Stimulated activated CD8-positive, alpha-beta memory T cell treated with anti-CD3 and anti-CD28 coated beads, Interleukin-12 subunit alpha, Interleukin-12 subunit beta, amount 100 ng/mL, for 4 hours (primary cell): ENCODE measurements at regions not wholly inside any gene's neighbourhood (a gene's known extent, or its start where the extent isn't known, plus 50 kb on each side); places are given as distances from the start of the nearest gene placed in this dataset.

ENCODE experiments used
- DNase-seq: peaks from one replicate; pipeline ENCODE4 v3.0.0-alpha.2; 2020; ENCODE audit warnings: low read depth

DNA sequence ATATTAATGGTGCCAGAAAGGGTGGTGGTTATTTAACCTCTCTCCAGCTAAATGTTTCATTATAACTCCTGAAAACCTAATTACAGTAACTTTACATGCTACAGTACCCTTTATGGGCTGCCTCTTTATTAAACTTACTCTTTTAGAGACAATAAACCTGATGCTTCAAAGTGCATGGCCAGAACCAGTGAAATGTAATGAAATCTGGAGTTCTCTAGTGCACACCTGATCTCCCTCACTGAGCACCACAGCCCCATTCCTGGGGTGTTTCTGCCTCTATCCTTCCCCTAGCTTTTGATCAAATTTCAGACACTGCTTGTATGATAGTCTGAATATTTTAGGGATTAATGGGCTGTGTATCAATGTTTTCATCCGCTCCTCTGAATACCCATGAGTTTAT is 306.5 kb upstream of the WWC1 start:
- no peak for DNase-seq

DNA sequence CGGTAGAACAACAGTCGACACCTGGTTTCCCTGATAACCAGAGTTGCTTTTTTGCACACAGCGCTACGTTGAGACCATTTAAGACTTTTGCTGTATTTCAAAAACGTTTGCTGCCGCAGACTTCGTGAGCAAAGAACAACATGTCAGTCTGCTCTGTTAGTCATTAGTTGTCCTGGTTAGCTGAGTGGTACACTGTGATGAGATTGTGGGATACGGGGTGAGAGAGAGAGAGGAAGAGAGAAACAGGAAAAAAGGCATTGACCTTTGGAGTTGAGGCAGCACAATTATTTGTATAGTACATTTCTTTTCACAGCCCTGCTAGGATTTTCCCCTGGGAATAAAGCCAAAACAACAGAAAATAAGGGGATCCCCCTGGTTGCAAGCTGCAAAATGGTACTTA is 306.1 kb upstream of the WWC1 start:
- DNase-seq: no peak

DNA sequence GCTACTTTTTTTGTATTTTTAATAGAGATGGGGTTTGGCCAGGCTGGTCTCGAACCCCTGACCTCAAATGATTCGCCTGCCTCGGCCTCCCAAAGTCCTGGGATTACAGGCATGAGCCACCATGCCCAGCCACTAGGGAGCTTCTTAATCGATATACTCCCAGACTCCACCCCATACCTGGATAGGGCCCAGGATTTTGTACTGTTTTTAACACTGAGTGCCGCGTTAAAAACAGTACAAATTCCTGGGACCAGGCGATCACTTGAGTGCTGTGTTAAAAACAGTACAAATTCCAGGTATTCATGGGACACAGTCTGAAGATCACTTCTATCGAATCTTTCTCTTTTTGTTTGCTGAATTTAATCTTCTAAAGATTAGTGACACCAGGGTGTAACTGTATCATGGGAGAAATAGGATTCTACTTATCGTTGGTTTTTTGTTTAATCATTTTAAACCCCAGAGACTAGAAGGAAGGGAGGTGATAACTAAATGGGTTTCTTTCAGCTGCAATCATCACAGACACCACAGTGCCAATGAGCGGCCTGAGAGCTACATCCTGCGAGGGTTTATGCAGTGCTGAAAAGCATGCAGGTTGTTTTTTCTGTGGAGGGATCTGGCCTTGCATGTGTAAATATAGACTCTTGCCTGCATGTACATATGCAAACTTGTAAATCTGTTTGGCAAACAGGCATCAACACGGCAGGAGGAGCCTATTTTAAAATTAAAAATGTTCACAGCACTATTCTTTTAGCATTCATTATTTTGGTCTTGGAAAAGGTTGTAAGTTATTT is 303.8 kb upstream of the WWC1 start:
- DNase-seq: no peak

DNA sequence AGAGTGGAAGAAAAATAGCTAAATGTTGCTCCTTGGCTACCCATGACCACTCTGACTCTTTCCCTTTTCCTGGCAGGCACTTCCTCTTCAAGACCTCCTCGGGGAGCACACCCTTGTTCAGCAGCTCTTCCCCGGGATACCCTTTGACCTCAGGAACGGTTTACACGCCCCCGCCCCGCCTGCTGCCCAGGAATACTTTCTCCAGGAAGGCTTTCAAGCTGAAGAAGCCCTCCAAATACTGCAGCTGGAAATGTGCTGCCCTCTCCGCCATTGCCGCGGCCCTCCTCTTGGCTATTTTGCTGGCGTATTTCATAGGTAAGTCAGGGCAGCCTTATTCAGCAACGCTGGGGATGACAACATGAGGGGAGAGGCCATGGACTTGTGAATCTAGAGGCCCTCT is 298.6 kb upstream of the WWC1 start:
- DNase-seq: no peak

DNA sequence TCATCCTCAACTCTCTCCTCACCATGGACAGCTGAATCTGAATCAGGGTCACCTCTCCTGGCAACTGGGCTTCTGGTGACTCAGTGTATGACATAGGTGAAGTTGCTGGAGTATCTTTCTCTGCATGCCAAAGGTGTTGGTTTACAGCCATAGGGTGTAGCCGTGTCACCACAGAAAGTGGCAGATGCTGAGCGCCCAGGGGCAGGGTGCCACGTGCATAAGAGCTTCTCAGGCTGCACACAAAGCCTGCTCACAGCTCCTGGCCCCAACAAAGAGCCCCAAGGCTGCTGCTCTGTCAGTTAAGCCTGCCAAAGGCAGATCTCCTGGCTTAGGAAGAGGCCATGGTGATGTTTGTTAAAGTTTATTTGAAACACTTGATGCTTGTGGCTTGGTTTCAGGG is 297.7 kb upstream of the WWC1 start:
- no peak for DNase-seq

DNA sequence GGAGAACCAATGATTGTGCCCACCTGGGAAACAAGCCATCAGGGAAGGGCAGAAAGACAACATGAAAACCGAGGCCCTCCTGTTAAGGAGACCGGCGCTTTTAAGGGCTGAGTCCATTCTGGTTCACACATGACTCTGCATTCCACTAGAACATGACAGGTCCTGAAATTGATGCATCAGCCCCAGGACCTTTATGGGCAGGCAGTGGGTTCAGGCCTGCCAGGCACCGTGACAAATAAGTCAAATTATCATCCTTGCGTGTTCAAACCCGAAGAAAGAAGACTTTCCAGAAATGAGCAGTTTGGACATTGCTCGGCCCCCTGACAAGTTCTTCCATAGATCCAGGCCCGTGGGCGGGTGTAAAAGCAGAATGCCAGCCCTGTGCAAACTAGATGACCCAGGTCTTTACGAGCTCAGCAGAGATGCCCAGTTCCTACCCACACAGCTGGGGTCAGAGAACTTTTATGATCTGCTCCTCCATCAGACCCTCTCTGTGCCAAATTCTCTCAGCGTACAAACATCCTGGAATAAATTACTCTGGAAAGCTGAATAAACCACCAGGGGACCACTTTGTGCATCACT is 295.5 kb upstream of the WWC1 start:
- no peak for DNase-seq

DNA sequence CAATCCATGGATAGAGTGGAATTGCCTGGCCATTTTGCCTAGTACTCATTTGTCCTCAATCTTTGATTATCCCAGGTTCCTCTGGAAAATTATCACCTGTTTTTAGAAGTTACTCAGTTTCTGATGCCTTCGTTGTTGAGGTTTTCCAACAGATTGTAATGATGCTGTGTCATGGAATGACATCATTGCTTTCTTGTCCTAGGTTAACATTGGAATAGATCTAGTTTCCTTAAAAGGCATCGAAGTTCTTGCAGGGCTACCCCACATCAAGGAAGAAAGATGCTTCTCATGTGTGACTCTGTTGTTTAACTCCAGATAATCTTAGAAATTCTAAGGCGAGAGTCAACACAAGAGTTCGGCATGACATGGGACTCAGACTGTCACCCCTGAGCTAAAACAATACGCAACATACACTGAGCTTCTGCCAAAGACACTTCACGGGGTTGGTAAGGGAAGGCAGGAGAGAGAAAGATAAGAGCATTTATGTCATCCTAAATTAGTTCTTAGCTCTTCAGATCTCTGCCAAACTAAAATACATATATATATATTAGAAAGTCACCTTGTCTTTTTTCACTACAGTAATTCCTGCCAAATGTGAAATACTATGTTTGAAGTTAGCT is 293.2 kb upstream of the WWC1 start:
- DNase-seq: no peak

DNA sequence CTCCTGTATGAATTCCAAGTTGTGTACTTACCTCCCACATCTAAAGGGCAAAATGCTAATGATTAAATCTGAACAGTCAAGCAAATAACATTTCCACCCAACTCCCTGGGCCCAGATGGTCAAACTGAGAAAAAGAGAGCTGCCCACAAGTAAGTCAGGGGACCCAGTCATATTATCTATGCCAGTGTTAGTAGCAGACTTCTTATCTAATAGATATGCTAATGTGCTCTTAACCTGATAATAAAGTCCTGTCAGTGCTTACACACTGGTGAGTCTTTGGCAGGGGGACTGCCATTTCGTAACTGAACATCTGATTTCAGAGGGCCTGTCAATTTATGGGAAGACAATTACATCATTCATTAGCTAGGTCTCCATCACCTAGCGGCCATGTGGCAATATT is 292.3 kb upstream of the WWC1 start:
- no peak for DNase-seq

DNA sequence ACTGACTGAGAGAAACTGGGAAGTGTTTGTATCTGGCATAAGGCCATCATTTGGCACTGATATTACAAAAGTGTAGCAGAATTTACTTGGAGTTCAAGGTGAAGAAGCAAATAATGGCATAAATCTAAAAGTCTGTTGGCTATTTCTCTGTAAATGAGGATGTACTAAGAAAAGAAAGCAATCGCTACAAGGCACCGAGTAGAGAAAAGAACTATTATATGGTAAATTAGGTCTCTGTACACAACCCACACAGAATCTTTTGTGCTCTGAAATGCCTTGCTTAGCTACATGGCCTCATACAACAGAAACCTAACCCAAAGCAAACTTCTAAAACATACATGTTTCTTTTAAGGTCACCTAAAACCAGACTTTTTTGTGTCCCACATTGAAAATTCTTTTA is 290.1 kb upstream of the WWC1 start:
- DNase-seq: no peak

DNA sequence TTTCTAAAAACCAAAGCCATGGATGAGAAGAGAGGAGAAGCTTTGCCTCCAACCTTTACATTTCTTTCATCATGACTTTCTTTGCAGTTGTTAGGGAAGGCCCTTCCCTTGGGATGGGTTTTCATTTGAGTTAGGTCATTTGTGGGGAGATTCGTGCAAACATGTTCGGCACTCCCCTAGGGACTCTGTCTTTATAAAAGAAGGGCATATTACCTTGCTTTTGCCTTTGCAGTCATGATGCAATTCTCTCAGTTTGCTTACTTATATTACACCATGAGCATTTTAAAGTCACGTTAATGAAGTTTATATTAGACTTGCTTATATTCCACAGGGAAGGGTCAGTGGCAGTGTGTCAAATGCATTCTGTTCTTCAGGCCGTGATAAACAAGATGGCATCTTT is 289.3 kb upstream of the WWC1 start:
- DNase-seq: no peak

DNA sequence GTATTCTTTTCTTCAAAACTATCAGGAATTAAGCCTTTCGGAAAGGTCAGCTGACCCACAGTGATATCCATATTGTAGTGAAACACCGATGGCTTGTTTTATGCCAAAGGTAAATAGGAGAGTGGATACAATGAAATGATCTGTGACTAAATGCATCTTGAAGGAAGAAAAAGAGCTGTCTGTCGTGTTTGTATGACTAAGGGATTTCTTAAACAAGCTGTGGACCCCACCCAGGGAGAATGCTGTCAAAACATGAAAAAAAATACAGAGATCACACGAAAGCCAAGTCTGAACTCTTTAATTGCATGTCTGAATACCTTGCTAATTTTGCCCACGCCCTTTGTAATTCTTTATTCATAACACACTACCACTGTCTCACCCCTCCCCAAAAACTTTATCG is 286.4 kb upstream of the WWC1 start:
- DNase-seq: no peak

DNA sequence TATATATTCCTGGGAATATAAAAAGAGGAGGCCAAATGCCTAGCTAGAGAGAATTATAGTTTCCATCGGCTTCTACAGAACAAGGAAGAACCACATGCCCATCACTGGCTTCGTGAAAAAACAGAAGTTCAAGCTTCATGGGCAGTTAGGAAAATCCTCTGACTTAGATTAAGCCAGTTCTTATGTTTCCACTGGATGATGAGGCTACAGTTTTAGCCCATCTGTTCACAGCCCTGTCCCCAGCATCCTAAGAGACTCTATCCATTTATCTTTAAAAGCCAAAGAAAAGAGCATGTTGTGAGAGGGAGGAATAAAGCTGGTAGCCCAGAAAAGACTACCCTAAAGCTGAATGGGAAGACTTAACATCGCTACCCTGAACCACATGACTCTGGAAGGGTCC is 285.5 kb upstream of the WWC1 start:
- DNase-seq: no peak

DNA sequence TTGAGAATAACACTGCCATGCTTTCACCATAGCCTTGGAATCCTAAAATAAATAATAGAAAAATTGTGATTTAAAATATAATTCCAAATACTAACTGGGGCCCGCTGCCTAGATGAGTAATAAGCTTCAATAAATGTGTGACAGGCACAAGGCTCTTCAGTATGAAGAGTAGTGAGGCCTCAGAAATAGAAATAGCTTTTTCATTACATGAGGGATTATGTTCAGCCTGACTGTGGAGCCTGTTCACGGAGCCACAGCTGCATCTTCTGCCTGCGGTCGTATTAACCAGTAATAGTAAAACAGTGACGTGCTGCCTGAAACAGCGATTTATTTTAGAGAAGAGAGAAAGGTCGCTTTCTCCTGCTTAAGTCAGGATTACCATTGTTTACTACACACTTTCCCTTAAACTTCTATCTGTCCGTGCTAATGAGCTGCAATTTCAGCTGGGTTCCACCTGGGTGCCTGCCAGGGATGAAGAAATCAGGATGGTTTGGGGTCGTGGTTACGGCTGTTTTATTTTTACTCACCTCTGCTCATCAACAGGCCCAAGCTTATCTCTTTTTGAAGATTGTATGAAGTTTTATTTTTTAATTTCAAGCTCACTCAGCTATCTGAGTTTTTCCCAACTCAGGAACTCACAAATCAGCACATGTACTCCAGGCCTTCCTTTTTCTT is 284.9 kb upstream of the WWC1 start:
- DNase-seq: no peak

DNA sequence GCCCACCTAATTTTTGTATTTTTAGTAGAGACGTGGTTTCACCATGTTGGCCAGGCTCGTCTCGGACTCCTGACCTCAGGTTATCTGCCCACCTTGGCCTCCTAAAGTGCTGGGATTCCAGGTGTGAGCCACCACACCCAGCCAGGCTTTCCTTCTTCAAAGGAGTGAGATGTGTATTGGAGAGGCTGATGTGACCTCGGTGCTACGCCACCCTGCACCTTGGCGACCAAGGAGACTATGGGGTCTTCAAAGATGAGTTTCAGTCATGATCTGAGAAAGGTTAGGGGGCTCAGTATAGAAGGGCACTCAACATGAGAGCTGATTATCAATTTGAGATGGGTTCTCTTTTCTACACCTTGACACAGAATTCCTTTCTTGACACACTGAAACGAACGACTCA is 284.2 kb upstream of the WWC1 start:
- DNase-seq: no peak

DNA sequence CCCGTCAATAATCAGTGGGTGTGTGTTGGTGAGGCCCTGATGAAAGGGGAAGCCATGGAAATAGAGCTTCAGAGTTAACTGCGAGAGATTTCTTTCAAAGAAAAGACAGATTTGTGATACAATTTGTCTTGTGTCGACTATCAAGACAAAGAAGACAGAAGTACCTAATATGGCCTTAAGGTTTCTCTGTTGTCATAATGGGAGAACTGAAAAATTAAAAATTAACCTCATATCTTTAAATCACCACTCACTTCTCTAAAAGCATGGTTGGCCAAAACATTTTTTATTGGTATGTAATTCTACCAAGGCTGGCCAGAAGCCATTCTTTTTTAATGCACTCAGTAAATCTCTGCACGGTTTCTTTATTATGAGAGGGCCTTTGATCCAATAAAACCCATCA is 282.9 kb upstream of the WWC1 start:
- no peak for DNase-seq

DNA sequence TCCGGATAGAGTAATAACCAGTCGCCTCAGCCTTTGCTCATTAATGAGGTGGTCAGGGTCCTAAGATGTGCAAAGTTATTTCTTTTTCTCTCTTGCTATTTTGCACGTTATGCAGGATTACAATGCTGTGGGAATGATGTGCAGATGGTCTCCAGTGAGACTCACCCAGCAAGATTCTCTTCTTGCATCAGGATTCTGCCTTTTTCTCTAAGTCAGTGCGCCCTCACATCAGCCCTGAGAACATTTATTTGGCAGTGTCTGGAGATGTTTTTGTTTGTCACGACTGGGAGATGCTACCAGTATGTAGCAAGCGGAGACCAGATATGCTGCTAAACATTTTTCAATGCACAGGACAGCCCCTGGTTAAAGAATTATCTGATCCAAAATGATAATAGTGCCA is 280.3 kb upstream of the WWC1 start:
- no peak for DNase-seq

DNA sequence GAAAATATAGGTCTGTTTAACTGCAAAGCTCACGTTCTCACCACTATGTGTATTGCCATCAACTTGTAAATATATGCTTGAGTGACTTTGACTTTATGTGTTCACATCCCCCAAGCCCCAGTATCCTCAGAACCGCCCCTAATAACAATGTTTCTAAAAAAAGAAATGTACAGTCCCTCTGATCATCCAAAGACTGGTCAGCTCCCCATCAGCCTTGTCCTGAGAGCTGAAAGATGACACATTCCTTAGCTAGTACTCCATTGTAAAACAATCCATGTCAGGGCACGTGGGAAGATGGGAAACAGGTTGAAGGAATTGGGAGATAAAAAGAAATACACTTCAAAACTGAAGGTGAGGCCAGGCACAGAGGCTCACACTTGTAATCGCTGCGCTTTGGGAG is 279.4 kb upstream of the WWC1 start:
- DNase-seq: no peak

DNA sequence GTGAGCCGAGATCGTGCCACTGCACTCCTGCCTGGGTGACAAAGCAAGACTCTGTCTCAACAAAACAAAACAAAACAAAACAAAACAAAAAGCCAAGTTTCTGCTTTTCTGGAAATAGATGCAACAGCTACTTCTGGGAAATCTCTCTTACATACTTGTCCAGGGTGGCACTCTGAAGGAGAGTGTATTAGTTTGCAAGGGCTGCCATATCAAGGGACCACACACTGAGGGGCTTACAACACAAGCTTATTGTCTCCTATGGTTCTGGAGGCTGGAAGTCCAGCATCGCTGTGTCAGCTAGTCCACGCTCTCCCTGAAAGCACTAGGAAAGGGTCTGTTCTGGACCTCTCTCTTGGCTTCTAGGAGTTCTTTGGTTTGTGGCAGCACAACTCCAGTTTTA is 277.9 kb upstream of the WWC1 start:
- no peak for DNase-seq

DNA sequence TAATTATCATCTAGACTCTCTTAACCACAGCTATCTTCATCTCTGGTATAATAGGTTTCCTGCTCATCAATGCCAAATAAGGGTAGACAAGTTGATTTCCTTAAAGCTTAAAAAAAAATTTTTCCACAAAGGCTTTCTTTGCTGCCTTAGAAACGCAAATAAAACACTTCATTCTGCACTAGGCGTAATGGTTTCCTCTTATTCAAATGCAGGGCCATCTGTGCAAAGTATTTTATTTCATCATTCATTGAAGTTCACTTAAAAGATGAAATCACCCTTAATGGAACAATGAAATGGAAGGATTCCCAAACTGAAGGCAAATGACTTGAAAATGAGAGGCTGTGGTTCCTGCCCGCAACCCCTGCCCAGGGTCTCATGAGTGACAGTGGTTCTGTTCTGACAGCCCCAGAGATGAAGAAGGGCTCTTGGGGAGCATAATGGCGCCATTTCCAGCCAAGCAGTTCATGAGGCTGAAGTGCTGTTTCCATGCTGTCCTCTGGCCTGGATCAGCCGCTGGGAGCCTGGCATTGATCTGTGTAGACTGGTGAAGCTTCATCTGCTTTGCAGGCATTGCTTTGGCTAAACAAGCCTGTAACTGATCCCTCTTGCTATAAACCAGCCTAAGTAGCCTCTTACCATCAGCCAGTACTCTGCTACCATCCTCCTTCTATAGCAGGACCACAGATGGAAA is 276.9 kb upstream of the WWC1 start:
- DNase-seq: no peak

DNA sequence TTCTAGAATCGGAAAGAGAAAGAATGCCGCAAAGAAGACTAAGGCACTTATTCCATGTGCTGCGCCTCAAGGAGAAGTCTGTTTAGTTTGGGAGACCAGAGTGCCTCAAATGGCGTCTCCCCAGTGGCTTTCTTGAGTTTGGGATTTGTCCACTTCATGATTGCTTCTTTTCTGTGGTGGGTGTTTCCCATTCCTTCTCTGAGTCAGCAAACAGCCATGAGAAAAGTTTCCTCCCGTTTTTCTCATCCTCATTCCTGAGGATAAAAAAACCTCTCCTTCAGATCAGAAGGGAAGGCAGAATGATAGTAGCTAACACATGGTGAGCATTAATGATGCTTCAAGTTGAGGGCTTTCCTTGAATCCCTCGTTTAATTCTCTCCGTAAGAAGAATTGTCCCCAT is 275.9 kb upstream of the WWC1 start:
- no peak for DNase-seq

DNA sequence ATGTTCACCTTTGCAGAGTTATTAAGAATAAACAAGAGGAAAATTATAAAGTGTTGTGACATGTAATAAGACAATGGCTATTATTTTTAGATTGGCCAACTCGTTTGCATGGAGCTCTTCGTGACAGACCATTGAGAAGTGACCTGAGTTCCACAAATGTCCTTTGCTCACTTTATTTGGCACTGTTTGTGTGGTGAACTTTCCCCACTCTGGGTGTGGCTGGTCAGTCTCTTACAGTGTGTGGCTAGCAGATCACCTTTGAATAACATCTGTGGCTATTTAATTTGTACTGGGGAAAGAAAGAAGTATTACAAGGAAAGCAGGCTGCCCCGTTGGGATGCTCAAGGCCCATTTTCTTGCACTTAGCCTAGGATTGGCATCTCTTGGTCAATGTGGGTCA is 274.1 kb upstream of the WWC1 start:
- DNase-seq: no peak

DNA sequence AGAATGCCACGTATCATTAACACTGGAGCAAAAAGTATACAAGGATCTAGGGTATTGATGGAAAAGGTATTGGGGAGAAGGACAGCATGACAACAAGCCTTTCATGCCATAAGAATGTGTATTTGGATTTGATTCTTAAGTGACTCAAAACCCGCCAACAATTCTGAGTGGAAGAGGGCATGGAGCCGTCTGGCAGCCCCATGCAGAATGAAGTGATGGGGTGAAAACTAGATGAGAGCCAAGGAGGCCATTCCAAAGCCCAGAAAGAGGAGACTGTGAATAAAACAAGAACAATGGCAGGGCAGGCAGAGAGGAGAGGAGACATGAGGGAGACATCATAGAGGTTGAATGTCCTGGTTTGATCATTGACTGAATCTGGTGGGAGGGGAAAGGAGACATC is 272.3 kb upstream of the WWC1 start:
- DNase-seq: no peak
